Activated naive CD4-positive, alpha-beta T cell treated with anti-CD3 and anti-CD28 coated beads, Interleukin-2, amount 50 U/mL, for 16 hours (primary cell): ENCODE measurements at regions not wholly inside any gene's neighbourhood (a gene's known extent, or its start where the extent isn't known, plus 50 kb on each side); places are given as distances from the start of the nearest gene placed in this dataset.

Experiments
- DNase-seq: peaks from one replicate; pipeline ENCODE4 v3.0.0-alpha.2; 2020

DNA sequence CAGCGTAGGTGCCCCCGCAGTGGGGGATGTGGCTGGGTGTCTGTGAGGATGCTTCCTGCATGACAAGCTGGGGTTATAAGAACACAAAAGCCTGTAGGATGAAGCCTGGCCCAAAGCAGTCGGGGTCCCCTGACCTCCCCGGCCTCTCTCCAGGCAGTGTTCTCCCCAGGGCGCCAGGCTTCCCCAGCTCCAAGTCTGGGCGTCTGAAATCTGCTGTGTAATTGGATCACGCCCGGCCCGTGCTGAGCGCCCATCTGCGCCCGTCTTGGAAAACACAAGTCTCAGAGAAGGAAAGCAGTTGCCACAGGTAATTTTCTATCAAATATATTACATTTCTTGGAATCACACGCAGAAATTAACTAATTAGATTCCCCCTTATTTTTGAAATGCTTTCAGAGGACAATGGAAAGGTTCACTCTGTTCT is 233.3 kb downstream of the CTTN start:
- DNase-seq = no peak

DNA sequence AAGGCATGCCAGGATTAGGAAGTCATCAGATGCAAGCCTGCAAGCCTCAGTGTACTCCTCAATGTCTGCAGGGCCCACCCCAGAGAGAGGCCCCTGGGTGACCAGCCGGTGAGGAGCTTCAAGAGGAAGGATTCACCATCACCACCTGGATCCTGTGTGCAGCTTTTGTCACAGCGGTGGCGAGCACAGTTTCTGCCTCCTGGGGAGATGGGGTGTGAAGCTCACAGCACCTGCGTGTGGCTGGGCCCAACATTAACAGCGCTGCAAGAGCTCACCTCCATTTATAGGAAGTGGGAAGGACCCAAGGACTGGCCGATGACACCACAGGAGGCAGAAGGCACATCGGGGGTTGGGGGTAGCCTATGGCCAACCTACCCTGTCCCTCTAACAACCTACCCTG is 235.3 kb downstream of the CTTN start:
- no peak for DNase-seq

DNA sequence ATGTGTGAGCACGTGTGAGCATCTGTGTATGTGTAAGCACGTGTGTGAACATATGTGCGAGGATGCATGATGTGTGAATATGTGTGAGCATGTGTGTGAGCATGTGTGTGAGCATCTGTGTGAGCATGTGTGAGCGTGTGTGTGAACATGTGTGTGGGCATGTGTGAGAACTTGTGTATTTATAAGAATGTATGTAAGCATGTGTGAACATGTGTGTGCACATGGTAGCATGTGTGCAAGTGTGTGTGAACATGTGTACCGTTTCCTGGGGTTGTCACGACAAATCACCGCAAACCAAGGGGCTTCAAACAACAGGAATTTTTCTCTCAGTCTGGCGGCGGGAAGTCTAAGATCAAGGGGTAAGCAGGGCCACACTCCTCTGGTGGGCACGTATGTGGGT is 238.3 kb downstream of the CTTN start:
- no peak for DNase-seq

- no peak for DNase-seq
These were observed 239.0 kb downstream of the CTTN start for GRCh38 chr11:70637186-70637800.

GRCh38 chr11:70637949-70638583 is 239.7 kb downstream of the CTTN start:
- no peak for DNase-seq

DNA sequence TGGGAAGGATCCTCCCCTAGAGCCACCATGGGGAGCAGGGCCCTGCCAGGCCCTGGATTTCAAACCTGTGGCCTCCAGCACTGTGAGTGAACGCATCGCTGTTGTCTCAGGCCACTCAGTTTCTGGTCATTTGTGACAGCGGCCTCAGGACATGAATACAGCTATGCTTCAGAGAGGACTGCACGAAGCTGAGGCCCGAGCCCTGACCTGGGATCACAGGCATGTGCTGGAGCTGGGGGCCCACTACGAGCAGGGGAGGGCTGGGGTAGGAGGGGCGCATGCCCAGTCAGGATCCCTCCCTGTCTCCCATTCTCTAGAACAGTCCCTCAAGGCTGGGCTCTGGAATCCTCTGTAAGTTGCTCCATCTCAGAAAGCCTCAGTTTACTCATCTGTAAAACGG is 242.1 kb downstream of the CTTN start:
- DNase-seq = no peak

GRCh38 chr11:70641369-70641768 is 243.0 kb downstream of the CTTN start:
- no peak for DNase-seq

DNA sequence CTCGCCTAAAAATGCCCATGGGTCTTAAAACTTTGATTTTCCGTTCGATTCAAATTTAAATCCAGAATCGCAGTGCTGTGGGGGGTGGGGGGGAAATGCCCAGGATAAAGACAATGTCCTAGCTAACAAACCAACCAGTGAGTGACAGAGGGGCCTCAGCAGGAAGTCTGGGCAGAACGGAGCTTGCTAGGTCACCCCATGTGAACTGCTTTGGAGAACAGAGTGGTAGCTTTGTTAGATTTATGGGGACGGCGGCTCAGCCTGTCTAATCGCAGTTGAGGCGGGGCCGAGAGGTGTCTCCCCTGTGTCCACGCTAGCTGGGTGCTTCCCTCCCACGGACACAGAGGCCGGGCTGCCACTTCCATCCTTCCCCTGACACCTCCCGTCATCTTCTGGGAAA is 243.9 kb downstream of the CTTN start:
- DNase-seq = no peak

- DNase-seq = no peak
These were observed 245.3 kb downstream of the CTTN start for GRCh38 chr11:70643642-70644041.

GRCh38 chr11:70644343-70645060 is 246.2 kb downstream of the CTTN start:
- no peak for DNase-seq

DNA sequence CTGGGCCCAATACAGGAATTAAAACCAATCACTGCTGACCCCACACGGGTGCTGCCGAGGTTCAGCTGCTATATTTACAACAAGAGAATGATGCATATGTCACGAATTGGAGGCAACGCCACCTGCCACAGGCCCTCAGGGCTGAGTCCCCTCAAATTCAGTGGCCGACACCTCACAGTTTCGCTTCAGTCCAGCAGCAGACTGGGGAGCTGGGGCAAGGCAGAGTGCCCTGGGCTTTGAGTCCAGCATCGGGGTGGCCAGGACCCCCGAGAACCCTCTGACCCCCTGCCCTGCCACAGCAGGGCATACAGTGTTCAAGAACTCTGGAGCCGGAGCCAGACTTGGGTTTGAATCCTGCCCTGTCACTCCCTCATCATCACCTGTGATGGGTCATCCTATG is 247.2 kb downstream of the CTTN start:
- no peak for DNase-seq

DNA sequence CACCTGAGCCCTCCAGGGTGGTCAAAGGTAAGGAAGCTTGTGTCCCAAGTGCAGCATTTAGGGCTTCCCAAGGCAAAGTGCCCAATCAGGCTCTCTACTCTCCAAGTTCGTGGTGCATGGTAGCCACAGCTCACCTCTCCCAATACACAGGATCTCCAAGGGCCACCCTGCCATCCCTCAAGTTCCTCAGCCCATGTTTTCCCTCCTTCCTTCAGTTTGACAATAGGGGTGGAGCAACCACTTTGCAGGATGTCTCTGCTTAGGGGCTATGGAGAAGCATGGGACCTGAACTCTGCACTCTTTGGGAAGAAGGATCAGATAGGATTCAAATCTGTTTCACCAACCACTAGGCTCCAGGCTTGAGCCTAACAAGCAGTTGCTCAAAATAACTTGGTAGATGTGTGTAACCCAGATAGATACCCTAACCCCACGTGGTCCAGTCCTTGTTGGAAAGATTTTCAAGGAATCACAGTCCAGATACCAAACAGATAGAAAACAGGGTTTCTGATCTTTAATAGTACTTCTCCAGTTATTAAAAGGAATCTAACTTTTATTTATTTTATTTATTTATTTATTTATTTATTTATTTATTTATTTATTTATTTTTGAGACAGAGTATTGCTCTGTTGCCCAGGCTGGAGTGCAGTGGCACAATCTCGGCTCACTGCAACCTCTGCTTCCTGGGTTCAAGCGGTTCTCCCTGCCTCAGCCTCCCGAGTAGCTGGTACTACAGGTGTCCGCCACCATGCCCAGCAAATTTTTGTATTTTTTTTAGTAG is 248.1 kb downstream of the CTTN start:
- no peak for DNase-seq

GRCh38 chr11:70647188-70648166 is 249.1 kb downstream of the CTTN start:
- no peak for DNase-seq

DNA sequence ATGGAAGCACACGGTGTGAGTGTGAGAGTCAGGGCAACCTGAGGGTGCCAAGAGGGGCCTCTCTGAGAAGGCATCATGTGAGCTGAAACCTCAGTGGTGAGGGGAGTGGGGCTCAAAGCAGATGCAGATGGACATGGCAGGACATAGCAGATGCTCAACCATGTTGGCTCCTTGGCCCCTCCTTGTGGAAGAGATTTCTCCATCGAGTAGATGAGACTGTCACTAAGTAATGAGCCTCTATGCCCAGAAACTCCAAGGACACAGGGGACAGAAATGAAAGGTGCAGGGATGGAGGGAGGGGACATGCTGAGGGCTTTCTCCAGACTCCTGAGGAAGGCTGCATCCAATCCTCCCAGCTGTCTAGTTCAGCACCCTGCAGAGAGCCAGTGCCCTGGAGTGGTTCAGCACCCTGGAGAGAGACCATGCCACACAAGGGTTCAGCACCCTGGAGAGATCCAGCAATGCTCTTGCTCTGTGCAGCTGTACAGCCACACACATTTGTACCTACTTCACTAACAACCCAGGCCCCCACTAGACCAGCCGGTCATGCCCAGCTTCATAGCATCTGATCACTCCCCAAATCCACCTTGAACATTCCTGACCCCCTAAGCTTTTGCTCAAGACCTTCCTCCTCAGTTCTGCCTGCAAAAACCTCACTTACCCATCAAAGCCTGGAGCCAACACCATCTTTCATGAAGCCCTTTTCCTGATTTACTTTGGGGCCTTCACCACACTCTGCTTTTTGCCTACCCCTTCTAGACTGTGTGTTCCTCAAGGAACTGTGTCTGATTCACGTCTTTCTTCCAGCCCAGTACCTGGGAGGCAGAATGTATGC is 252.0 kb downstream of the CTTN start:
- DNase-seq = no peak

DNA sequence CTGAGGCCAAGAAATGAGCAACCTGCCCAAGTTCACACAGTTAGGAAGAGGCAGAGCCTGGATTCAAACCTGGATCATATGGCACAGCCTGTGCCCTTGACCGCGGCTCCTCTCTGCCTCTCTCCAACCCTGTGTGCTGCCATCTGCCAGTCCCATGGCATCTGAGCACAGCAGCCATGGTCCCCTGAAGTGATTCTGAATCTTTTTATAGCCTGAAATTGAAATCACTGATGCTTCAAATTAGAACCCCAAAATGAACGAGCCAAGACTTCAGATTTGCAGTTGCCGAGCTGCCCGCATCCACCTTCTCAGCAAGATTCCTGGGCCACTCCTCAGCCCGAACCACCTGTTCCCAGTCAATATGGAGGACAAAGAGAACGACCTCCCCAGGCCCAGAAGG is 252.7 kb downstream of the CTTN start:
- DNase-seq = no peak

- DNase-seq = no peak
These were observed 255.7 kb downstream of the CTTN start for GRCh38 chr11:70654016-70654415.

DNA sequence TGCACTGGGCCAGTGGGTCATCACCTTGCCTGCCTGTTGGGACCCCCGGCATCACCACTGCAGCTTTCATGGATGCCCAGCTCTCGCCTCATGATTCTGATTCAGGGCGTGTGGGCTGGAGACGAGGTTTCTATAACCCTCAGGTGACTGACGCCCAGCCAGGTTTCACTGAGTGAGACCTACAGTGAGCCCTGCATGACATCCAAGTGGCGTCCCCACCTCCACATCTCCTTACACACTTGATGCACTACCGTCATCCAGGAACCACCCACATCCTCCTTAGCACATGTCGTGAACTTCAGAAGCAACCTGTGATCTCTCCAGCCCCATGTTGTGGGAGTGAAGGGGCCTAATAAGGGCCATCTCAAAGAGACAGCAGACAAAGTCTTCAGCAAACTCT is 257.5 kb downstream of the CTTN start:
- DNase-seq = no peak

GRCh38 chr11:70656252-70656651 is 257.9 kb downstream of the CTTN start:
- no peak for DNase-seq

DNA sequence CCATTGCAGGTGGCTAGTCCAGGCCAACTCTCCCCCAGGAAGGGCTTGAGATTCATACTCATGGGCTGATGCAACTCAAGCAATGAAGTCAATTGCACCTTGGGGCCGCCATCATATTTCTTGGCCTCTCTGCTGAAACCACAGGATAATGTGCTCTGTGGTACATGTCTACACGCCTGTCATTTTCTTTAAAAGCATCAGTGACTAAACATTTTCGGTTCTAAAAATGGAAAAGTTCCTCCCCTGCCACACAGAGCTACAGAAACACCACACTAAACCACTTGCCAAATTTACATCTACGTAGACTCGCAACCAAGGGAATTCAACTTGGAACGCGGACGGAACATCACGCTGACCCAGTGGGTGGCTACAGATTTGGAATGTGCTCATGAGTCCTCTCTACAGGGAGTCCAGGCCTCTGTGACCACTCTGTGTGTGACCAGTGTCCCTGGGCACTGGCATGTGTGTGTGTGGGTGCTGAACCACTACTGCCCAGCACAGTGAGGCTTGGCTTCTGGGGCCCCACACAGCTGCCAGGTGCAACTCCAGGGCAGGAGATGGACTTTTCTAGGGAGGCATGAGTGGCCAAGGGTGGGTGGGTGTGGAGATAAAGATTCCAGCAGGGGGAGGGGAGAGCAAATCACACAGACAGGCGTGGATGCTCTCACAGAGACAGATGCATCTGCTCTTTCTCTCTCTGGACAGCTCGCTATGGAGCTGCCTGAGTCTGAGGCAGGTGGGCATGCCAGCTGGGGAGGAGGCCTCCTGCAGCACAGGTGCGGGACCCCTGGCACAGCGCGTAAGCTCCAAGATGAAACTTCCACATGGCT is 261.9 kb downstream of the CTTN start:
- no peak for DNase-seq

- no peak for DNase-seq
These were observed 262.5 kb downstream of the CTTN start for GRCh38 chr11:70660889-70661197.
